ENCODE measurements at regions not wholly inside any gene's neighbourhood (a gene's known extent, or its start where the extent isn't known, plus 50 kb on each side); places are given as distances from the start of the nearest gene placed in this dataset.

DNA sequence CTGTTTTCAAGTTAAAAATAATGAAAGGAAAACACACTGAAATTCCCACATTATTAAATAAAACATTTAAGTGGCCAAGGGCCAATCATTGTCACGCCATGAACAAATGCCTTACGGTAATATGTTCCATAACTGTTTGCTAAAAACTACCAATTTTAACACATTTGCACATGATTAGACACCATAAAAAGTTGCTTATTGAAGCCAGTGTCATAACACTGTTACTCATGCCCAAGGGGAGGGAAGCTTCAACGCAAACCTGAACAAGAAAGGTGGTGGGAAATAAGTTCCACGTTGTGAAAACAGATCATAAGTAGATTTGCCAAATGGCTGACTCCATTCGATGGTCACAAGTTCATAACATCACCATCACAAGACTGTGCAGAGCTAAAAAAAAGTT is 739.3 kb upstream of the FAM241A start:
- TF ChIP-seq, protein P1, sequence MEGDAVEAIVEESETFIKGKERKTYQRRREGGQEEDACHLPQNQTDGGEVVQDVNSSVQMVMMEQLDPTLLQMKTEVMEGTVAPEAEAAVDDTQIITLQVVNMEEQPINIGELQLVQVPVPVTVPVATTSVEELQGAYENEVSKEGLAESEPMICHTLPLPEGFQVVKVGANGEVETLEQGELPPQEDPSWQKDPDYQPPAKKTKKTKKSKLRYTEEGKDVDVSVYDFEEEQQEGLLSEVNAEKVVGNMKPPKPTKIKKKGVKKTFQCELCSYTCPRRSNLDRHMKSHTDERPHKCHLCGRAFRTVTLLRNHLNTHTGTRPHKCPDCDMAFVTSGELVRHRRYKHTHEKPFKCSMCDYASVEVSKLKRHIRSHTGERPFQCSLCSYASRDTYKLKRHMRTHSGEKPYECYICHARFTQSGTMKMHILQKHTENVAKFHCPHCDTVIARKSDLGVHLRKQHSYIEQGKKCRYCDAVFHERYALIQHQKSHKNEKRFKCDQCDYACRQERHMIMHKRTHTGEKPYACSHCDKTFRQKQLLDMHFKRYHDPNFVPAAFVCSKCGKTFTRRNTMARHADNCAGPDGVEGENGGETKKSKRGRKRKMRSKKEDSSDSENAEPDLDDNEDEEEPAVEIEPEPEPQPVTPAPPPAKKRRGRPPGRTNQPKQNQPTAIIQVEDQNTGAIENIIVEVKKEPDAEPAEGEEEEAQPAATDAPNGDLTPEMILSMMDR (IDR thresholded peaks at IDR 0.05), result no peak
- TF ChIP-seq POLR2A (IDR thresholded peaks at IDR 0.05), result no peak
